NCI-H1105 treated with DMSO at 0.1 percent for 48 hours (cell line): ENCODE measurements at regions not wholly inside any gene's neighbourhood (a gene's known extent, or its start where the extent isn't known, plus 50 kb on each side); places are given as distances from the start of the nearest gene placed in this dataset.
A peak's percentile ranks its signal among the peaks of the same experiment; 100 is the strongest.
"Not testable (repeated sequence)": the region's sequence is repeated elsewhere in the genome, so short reads cannot be mapped to it uniquely, and the experiment has no call there.

Source experiments
- DNase-seq: peaks from one replicate; lab custom pipeline; 2025; lab: John Stamatoyannopoulos, UW

GRCh38 chr1:213782941-213783672 lies 204.7 kb upstream of the PROX1 start:
- no peak for DNase-seq

GRCh38 chr1:213783893-213784292 lies 203.9 kb upstream of the PROX1 start:
- peak; percentile 63 for DNase-seq

- no peak for DNase-seq
Observed at GRCh38 chr1:213786683-213787082, 201.1 kb upstream of the PROX1 start.

- DNase-seq = no peak
Observed at GRCh38 chr1:213790565-213790964, 197.2 kb upstream of the PROX1 start.

- no peak for DNase-seq
Observed at GRCh38 chr1:213793482-213794067, 194.2 kb upstream of the PROX1 start.

GRCh38 chr1:213796525-213796924 lies 191.2 kb upstream of the PROX1 start:
- DNase-seq = no peak

GRCh38 chr1:213808288-213808687 lies 179.5 kb upstream of the PROX1 start:
- DNase-seq = not testable (repeated sequence)

GRCh38 chr1:213817156-213817555 lies 170.6 kb upstream of the PROX1 start:
- no peak for DNase-seq

GRCh38 chr1:213820362-213821149 lies 167.2 kb upstream of the PROX1 start:
- peak; percentile 49 for DNase-seq

- no peak for DNase-seq
Observed at GRCh38 chr1:213821175-213821942, 166.4 kb upstream of the PROX1 start.

GRCh38 chr1:213821943-213822334 lies 165.8 kb upstream of the PROX1 start:
- DNase-seq = no peak

GRCh38 chr1:213826891-213827290 lies 160.9 kb upstream of the PROX1 start:
- no peak for DNase-seq

GRCh38 chr1:213828867-213829266 lies 158.9 kb upstream of the PROX1 start:
- peak; percentile 92 for DNase-seq

GRCh38 chr1:213829780-213830179 lies 158.0 kb upstream of the PROX1 start:
- peak; percentile 24 for DNase-seq

GRCh38 chr1:213830371-213830770 lies 157.4 kb upstream of the PROX1 start:
- DNase-seq = no peak

- DNase-seq = no peak
Observed at GRCh38 chr1:213840575-213840974, 147.2 kb upstream of the PROX1 start.

- no peak for DNase-seq
Observed at GRCh38 chr1:213844632-213845031, 143.1 kb upstream of the PROX1 start.

GRCh38 chr1:213852107-213852506 lies 135.7 kb upstream of the PROX1 start:
- DNase-seq = no peak

- no peak for DNase-seq
Observed at GRCh38 chr1:213858581-213858980, 129.2 kb upstream of the PROX1 start.

- DNase-seq = no peak
Observed at GRCh38 chr1:213861841-213862240, 125.9 kb upstream of the PROX1 start.

GRCh38 chr1:213864091-213864490 lies 123.7 kb upstream of the PROX1 start:
- DNase-seq = no peak

- DNase-seq = no peak
Observed at GRCh38 chr1:213868482-213868881, 119.3 kb upstream of the PROX1 start.
